ENCODE measurements at regions not wholly inside any gene's neighbourhood (a gene's known extent, or its start where the extent isn't known, plus 50 kb on each side); places are given as distances from the start of the nearest gene placed in this dataset.

- Histone ChIP-seq H3K36me3 (ENCODE audit: control insufficient read depth in 2 of 4, insufficient read depth in 4 of 4, low read length in 3 of 4) (no peaks in the 10 kb centered on the region), H2BK12ac (ENCODE audit: low read depth, low read length) (no peak overlapping the region), H3K23me2 (ENCODE audit: low read depth, low read length) (no peaks in the 10 kb centered on the region), H3K4ac (replicated peaks; ENCODE audit: insufficient read length, low read depth, low read length) (no peak overlapping the region), H2AFZ (ENCODE audit: low read length) (no peak overlapping the region), H3K14ac (ENCODE audit: insufficient read length) (no peak overlapping the region), H4K20me1 (replicated peaks in 1 of 2; ENCODE audit: control insufficient read depth in 1 of 2, insufficient read depth in 2 of 2, low read length in 2 of 2) (no peaks in the 10 kb centered on the region), H3K4me2 (ENCODE audit: insufficient read depth in 1 of 2, low read depth in 2 of 2, low read length in 2 of 2) (no peak overlapping the region), H4K91ac (replicated peaks; ENCODE audit: insufficient read length, low read length) (no peak overlapping the region), H3K9me3 (ENCODE audit: insufficient read depth in 2 of 2, low read depth in 1 of 2, low read length in 1 of 2) (peaks cover 7 to 37% of the 10 kb centered on the region in 2 experiments; a peak in 3 of 4 replicates), H2BK15ac (ENCODE audit: low read length) (no peak overlapping the region), H3K4me3 (ENCODE audit: extremely low read depth in 1 of 4, insufficient read depth in 2 of 4, low read depth in 3 of 4, low read length in 4 of 4) (no peak overlapping the region), H3K23ac (ENCODE audit: insufficient read length) (no peak overlapping the region), H2BK20ac (ENCODE audit: low read length) (no peak overlapping the region), H3K4me1 (replicated peaks in 1 of 4; ENCODE audit: control insufficient read depth in 3 of 4, insufficient read depth in 4 of 4, low read length in 3 of 4) (no peaks in the 10 kb centered on the region), H3K27me3 (replicated peaks in 1 of 4; ENCODE audit: control insufficient read depth in 3 of 4, extremely low read depth in 1 of 4, insufficient read depth in 3 of 4, low read length in 3 of 4) (no peaks in the 10 kb centered on the region), H3K79me2 (ENCODE audit: control insufficient read depth in 1 of 2, insufficient read depth in 2 of 2, low read length in 2 of 2) (no peaks in the 10 kb centered on the region), H2AK5ac (ENCODE audit: low read depth, low read length) (no peak overlapping the region), H3K79me1 (ENCODE audit: low read depth, low read length) (no peaks in the 10 kb centered on the region), H2BK120ac (replicated peaks; ENCODE audit: low read depth, low read length) (no peak overlapping the region), H4K8ac (ENCODE audit: extremely low read depth, insufficient read depth, low read length) (no peak overlapping the region), H4K5ac (ENCODE audit: insufficient read length, low read depth, low read length) (no peak overlapping the region), H3K27ac (ENCODE audit: low read depth, low read length) (no peak overlapping the region), H3K56ac (replicated peaks; ENCODE audit: insufficient read length, low read depth, low read length) (no peak overlapping the region), H3K9ac (replicated peaks in 1 of 4; ENCODE audit: extremely low read depth in 1 of 4, low read depth in 3 of 4, low read length in 3 of 4) (no peak overlapping the region), H2BK5ac (ENCODE audit: low read depth, low read length) (no peak overlapping the region), H3K18ac (ENCODE audit: extremely low read depth, low read length) (no peak overlapping the region)
- no peak for TF ChIP-seq BACH1 (IDR thresholded peaks at IDR 0.05; ENCODE audit: low read length)
- TF ChIP-seq GABPA (IDR thresholded peaks at IDR 0.05; ENCODE audit: borderline replicate concordance, insufficient read depth, low read length): no peak
- no peak for FAIRE-seq
- POLR2A ChIA-PET (ENCODE audit: partially characterized antibody): no interaction called here
- WGBS, 2 experiments (ENCODE audit: extremely low coverage in 1 of 2, insufficient coverage in 1 of 2, insufficient read length in 1 of 2, insufficient replicate concordance in 2 of 2, low coverage in 1 of 2, low lambda C conversion rate in 2 of 2, missing lambda C conversion rate in 1 of 2): 87% methylated on average over 20 of the region's 30 CpGs; no CpG with 5 or more reads in 1 of the 2 experiments
- CTCF ChIA-PET (ENCODE audit: partially characterized antibody): no interaction called here
- DNase-seq (ENCODE audit: low read depth in 1 of 2, low spot score in 2 of 2): no peak
These were observed 134.8 kb downstream of the RTP5 start for GRCh38 chr2:242004223-242004901.

All from H1 (cell line).